ENCODE measurements at regions not wholly inside any gene's neighbourhood (a gene's known extent, or its start where the extent isn't known, plus 50 kb on each side); places are given as distances from the start of the nearest gene placed in this dataset.

DNA sequence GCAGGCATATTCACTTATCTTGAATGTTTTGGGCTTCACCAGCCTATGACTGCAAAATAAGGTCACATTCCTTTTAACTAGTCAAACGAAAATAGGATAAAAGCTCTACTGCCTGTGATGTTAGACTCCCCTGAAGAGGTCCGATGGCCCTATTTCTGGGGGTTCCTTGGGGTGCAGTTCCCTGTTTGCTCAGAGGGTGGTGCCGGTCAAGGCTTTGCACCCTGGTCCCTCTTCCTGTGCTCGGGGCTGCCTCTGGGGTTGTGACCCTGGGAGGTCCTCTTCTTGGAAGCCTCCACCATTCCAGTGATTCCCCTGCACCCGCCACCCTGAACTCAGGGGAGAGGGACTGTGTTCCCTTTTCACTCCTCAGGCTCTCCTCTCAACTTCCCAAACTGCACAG, 86.7 kb upstream of the ANKRD34C start:
- H3K4me3 ChIP-seq, result no peak overlapping the region
- no peaks in the 10 kb centered on the region for H3K27me3 ChIP-seq
- no peak overlapping the region for H3K27ac ChIP-seq
- H3K36me3 ChIP-seq, result no peaks in the 10 kb centered on the region
- H3K4me1 ChIP-seq, result no peaks in the 10 kb centered on the region
- H3K9me3 ChIP-seq, result no peaks in the 10 kb centered on the region
- DNase-seq, result no peak
- no peak for TF ChIP-seq CTCF (IDR thresholded peaks at IDR 0.05)
- TF ChIP-seq POLR2A (IDR thresholded peaks at IDR 0.05), result no peak
- intact Hi-C loops (cut with DNase I; ENCODE audit: low total_unique reads), result no loop called here

DNA sequence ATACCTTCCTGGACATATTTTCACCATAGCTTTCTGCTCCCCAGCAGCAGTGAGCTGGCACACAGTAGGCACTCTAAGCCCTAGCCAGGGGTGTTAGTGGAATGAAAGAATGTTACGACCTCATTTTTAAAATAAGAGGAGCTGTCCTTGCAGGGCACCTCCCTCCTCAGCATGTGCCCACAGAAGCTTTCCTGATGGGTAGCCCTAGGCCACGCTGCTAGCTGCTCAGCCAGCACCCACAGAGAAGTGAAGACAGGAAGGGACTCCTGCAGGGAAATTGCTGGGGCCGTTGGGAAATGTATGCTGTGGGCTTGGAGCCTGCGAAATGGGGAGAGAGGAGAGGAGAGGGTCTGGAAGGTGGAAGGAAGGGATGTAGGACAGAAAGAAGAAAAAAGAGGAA, 87.3 kb upstream of the ANKRD34C start:
- no peak for DNase-seq
- Histone ChIP-seq H3K4me3 (no peak overlapping the region), H3K27ac (no peak overlapping the region), H3K9me3 (no peaks in the 10 kb centered on the region), H3K4me1 (no peaks in the 10 kb centered on the region), H3K36me3 (no peaks in the 10 kb centered on the region), H3K27me3 (no peaks in the 10 kb centered on the region)
- intact Hi-C loops (cut with DNase I; ENCODE audit: low total_unique reads), result no loop called here
- no peak for TF ChIP-seq CTCF (IDR thresholded peaks at IDR 0.05)
- TF ChIP-seq POLR2A (IDR thresholded peaks at IDR 0.05), result no peak

GRCh38 chr15:79194386-79194785, 88.1 kb upstream of the ANKRD34C start:
- Histone ChIP-seq H3K4me3 (no peak overlapping the region), H3K27ac (no peak overlapping the region), H3K27me3 (no peaks in the 10 kb centered on the region), H3K9me3 (no peaks in the 10 kb centered on the region), H3K4me1 (no peaks in the 10 kb centered on the region), H3K36me3 (no peaks in the 10 kb centered on the region)
- TF ChIP-seq POLR2A (IDR thresholded peaks at IDR 0.05) (no peak), CTCF (IDR thresholded peaks at IDR 0.05) (no peak)
- intact Hi-C loops (cut with DNase I; ENCODE audit: low total_unique reads), result no loop called here
- no peak for DNase-seq

GRCh38 chr15:79193549-79193948, 89.0 kb upstream of the ANKRD34C start:
- Histone ChIP-seq H3K4me1 (no peaks in the 10 kb centered on the region), H3K36me3 (no peaks in the 10 kb centered on the region), H3K9me3 (no peaks in the 10 kb centered on the region), H3K27me3 (no peaks in the 10 kb centered on the region), H3K27ac (no peak overlapping the region), H3K4me3 (no peak overlapping the region)
- intact Hi-C loops (cut with DNase I; ENCODE audit: low total_unique reads), result no loop called here
- no peak for DNase-seq
- TF ChIP-seq POLR2A (IDR thresholded peaks at IDR 0.05) (no peak), CTCF (IDR thresholded peaks at IDR 0.05) (no peak)

GRCh38 chr15:79193103-79193502, 89.4 kb upstream of the ANKRD34C start:
- intact Hi-C loops (cut with DNase I; ENCODE audit: low total_unique reads), result no loop called here
- no peaks in the 10 kb centered on the region for H3K4me1 ChIP-seq
- no peak for TF ChIP-seq POLR2A (IDR thresholded peaks at IDR 0.05)
- no peak for TF ChIP-seq CTCF (IDR thresholded peaks at IDR 0.05)

More at GRCh38 chr15:79193103-79193502, 89.4 kb upstream of the ANKRD34C start:
- H3K27me3 ChIP-seq, result no peaks in the 10 kb centered on the region
- H3K4me3 ChIP-seq, result no peak overlapping the region
- no peaks in the 10 kb centered on the region for H3K9me3 ChIP-seq
- no peaks in the 10 kb centered on the region for H3K36me3 ChIP-seq
- no peak for DNase-seq
- no peak overlapping the region for H3K27ac ChIP-seq

Measured in uterus (tissue), 3 donors.